ENCODE measurements at regions not wholly inside any gene's neighbourhood (a gene's known extent, or its start where the extent isn't known, plus 50 kb on each side); places are given as distances from the start of the nearest gene placed in this dataset.
"Not testable (repeated sequence)": the region's sequence is repeated elsewhere in the genome, so short reads cannot be mapped to it uniquely, and the experiment has no call there.

DNA sequence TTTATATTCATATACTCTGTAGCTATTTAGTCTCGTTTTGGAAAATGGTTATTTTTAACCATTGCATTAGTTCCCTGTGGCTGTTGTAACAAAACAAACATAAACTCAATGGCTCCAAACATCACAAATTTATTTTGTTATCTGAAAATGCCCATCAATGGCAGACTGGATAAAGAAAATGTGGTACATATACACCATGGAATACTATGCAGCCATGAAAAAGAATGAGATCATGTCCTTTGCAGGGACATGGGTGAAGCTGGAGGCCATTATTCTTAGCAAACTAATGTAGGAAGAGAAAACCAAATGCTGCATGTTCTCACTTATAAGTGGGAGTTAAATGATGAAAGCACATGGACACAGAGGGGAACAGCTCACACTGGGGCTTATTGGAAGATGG is 938.7 kb downstream of the NLGN4X start:
- H3K4me1 Mint-ChIP-seq (ENCODE audit: low read depth); H3K4me3 Mint-ChIP-seq; H3K27ac Mint-ChIP-seq; intact Hi-C loops (cut with micrococcal nuclease); H3K27me3 Mint-ChIP-seq; H3K36me3 Mint-ChIP-seq (ENCODE audit: low read depth): not testable (repeated sequence)
- H3K9me3 Mint-ChIP-seq = peaks cover 10% of the 10 kb centered on the region

- intact Hi-C loops (cut with micrococcal nuclease) = no loop called here
- Mint-ChIP-seq H3K27ac (no peak overlapping the region), H3K36me3 (ENCODE audit: low read depth) (no peaks in the 10 kb centered on the region), H3K4me3 (no peak overlapping the region), H3K27me3 (no peaks in the 10 kb centered on the region), H3K4me1 (ENCODE audit: low read depth) (no peaks in the 10 kb centered on the region), H3K9me3 (peaks cover 19% of the 10 kb centered on the region)
Observed at GRCh38 chrX:5278908-5279307, 949.8 kb downstream of the NLGN4X start.

DNA sequence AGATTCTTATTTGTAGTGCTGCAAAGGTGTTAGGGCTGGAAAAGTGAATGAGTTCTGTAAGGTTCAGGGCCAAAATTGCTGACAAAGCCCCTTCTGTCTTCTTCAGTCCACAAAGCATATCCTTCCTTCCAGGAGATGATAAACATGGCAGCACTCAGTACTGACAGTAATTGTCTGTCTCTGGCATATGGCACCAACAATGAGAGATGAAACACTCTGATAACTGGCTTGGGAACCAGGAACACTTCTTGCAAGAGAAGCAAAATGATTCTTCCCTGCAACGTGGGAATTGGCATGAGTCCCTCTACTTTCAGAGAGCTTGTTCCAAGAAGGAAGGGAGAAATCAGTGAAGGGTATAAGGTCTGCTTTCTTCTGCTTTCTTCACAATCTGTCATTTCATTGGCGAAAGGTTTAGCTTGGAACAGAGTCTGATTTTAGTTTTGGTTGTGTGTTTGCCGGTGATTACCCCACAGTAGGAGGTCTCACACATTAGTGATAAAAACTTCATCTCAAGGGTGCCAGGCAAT is 963.3 kb downstream of the NLGN4X start:
- intact Hi-C loops (cut with micrococcal nuclease) = no loop called here
- Mint-ChIP-seq H3K4me1 (ENCODE audit: low read depth) (no peaks in the 10 kb centered on the region), H3K27me3 (no peaks in the 10 kb centered on the region), H3K36me3 (ENCODE audit: low read depth) (no peaks in the 10 kb centered on the region), H3K27ac (no peak overlapping the region), H3K9me3 (no peaks in the 10 kb centered on the region), H3K4me3 (no peak overlapping the region)

- no peak overlapping the region for H3K4me3 Mint-ChIP-seq
- H3K4me1 Mint-ChIP-seq (ENCODE audit: low read depth) = no peaks in the 10 kb centered on the region
- no peaks in the 10 kb centered on the region for H3K36me3 Mint-ChIP-seq (ENCODE audit: low read depth)
- H3K9me3 Mint-ChIP-seq = peaks cover 7% of the 10 kb centered on the region
- intact Hi-C loops (cut with micrococcal nuclease) = no loop called here
- H3K27ac Mint-ChIP-seq = no peak overlapping the region
- H3K27me3 Mint-ChIP-seq = no peaks in the 10 kb centered on the region
Observed at GRCh38 chrX:5250106-5250505, 978.6 kb downstream of the NLGN4X start.

GRCh38 chrX:5242091-5242790 is 986.4 kb downstream of the NLGN4X start:
- H3K4me3 Mint-ChIP-seq = no peak overlapping the region
- intact Hi-C loops (cut with micrococcal nuclease) = no loop called here
- H3K27me3 Mint-ChIP-seq = no peaks in the 10 kb centered on the region
- no peaks in the 10 kb centered on the region for H3K4me1 Mint-ChIP-seq (ENCODE audit: low read depth)
- H3K36me3 Mint-ChIP-seq (ENCODE audit: low read depth) = no peaks in the 10 kb centered on the region
- no peak overlapping the region for H3K27ac Mint-ChIP-seq
- H3K9me3 Mint-ChIP-seq = peaks cover 12% of the 10 kb centered on the region

GRCh38 chrX:5236749-5237148 is 991.9 kb downstream of the NLGN4X start:
- Mint-ChIP-seq H3K4me1 (ENCODE audit: low read depth) (no peaks in the 10 kb centered on the region), H3K9me3 (peaks cover 20% of the 10 kb centered on the region), H3K36me3 (ENCODE audit: low read depth) (no peaks in the 10 kb centered on the region), H3K27me3 (no peaks in the 10 kb centered on the region), H3K27ac (no peak overlapping the region), H3K4me3 (no peak overlapping the region)
- intact Hi-C loops (cut with micrococcal nuclease) = no loop called here

- intact Hi-C loops (cut with micrococcal nuclease) = no loop called here
- no peak overlapping the region for H3K27ac Mint-ChIP-seq
- H3K36me3 Mint-ChIP-seq (ENCODE audit: low read depth) = no peaks in the 10 kb centered on the region
- no peak overlapping the region for H3K4me3 Mint-ChIP-seq
- H3K9me3 Mint-ChIP-seq = peaks cover 20% of the 10 kb centered on the region
- no peaks in the 10 kb centered on the region for H3K27me3 Mint-ChIP-seq
- H3K4me1 Mint-ChIP-seq (ENCODE audit: low read depth) = no peaks in the 10 kb centered on the region
Observed at GRCh38 chrX:5236096-5236495, 992.6 kb downstream of the NLGN4X start.

- intact Hi-C loops (cut with micrococcal nuclease) = no loop called here
- Mint-ChIP-seq H3K4me1 (ENCODE audit: low read depth) (no peaks in the 10 kb centered on the region), H3K27me3 (no peaks in the 10 kb centered on the region), H3K9me3 (peaks cover 20% of the 10 kb centered on the region), H3K36me3 (ENCODE audit: low read depth) (no peaks in the 10 kb centered on the region), H3K4me3 (no peak overlapping the region), H3K27ac (no peak overlapping the region)
Observed at GRCh38 chrX:5233830-5234229, 994.8 kb downstream of the NLGN4X start.

DNA sequence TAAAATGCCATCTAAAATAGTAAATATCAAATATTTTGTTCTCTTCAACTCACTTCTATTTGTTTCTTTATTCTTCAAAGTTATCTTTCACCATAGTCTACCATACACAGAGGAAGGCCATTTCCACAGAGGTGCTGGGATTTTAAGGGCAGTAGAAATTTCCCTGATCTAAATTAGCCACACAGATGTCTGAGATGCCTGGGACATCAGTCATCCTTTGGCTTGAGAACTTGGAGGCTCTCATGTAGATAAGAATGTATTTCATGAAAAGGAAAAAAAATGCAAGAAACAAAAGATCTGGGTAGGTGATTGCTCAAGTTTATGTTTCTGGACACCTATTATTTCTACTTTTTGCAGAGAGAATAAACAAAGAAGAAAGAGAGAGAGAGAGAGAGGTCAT is 1008.2 kb downstream of the NLGN4X start:
- Mint-ChIP-seq H3K27me3 (no peaks in the 10 kb centered on the region), H3K9me3 (peaks cover 15% of the 10 kb centered on the region), H3K27ac (no peak overlapping the region), H3K4me1 (ENCODE audit: low read depth) (no peaks in the 10 kb centered on the region), H3K36me3 (ENCODE audit: low read depth) (no peaks in the 10 kb centered on the region), H3K4me3 (no peak overlapping the region)
- intact Hi-C loops (cut with micrococcal nuclease) = no loop called here

DNA sequence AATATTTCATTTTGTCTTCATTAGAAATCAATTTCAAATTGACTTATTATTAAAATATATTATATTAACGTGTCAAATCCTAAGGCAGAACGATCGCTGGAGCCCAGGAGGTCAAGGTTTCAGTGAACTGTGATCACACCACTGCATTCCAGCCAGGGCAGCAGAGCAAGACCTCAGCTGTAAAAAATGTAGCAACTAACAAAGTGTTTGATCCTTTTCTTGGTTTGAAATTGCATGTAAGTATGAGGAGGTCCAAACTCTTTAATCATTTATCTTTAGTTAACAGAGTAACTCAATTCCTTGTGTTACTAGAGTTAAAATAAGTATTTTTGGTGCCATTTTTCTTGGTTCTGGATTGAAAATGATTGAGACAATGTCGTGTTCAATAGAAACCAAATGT is 1033.9 kb downstream of the NLGN4X start:
- H3K4me3 Mint-ChIP-seq = no peak overlapping the region
- intact Hi-C loops (cut with micrococcal nuclease) = no loop called here
- no peaks in the 10 kb centered on the region for H3K9me3 Mint-ChIP-seq
- H3K27ac Mint-ChIP-seq = no peak overlapping the region
- no peaks in the 10 kb centered on the region for H3K27me3 Mint-ChIP-seq
- H3K4me1 Mint-ChIP-seq (ENCODE audit: low read depth) = no peaks in the 10 kb centered on the region
- H3K36me3 Mint-ChIP-seq (ENCODE audit: low read depth) = no peaks in the 10 kb centered on the region

DNA sequence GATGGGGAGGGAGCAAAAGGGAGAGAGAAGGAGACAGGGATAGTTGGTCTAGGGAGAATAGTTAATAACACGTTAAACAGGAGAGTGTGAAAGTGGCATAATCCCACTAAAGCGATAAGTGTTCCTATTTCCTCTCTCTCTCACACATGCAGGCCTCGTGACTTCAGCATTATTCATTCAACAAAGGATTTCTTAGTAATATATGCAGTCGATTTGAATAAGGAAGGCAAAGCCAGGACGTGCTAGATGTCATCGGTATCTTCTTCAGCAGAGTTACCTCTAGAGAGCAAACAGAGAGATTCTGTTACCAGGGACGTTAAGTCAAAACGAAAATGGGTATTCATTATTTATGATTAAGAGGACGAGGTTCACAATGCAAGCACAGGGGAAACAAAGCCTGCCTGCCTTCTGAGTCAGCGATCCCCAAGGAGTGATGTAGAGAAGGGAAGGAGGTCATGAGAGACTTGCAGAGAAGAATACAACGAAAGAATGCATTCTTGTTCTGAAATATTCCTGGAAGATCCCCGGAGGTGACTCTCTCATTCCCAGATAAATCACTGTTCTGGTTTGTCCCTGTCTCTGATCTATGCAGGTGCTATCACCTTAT is 1048.4 kb downstream of the NLGN4X start:
- Mint-ChIP-seq H3K9me3 (peaks cover 9% of the 10 kb centered on the region), H3K4me3 (no peak overlapping the region), H3K27ac (no peak overlapping the region), H3K36me3 (ENCODE audit: low read depth) (no peaks in the 10 kb centered on the region), H3K27me3 (no peaks in the 10 kb centered on the region), H3K4me1 (ENCODE audit: low read depth) (no peaks in the 10 kb centered on the region)
- intact Hi-C loops (cut with micrococcal nuclease) = no loop called here

DNA sequence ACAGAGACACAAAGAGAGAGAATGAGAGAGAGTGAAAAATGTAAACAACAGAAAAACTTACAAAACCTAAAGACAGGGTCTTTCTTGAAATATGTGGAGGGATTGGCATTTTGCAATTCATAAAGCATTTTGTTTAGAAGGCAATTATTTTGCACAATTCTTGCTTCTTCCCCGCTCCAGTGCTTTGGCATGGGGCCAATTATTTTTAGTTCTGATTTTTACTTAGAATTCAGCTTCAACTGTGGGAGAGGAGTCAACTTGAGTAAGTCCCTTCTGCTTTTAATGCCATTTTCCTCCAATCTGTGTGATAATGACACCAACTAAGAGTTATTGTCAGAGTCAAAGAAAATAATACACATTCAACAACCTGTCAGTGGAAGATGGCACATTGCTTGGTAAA is 1051.9 kb downstream of the NLGN4X start:
- H3K36me3 Mint-ChIP-seq (ENCODE audit: low read depth) = no peaks in the 10 kb centered on the region
- H3K4me1 Mint-ChIP-seq (ENCODE audit: low read depth) = no peaks in the 10 kb centered on the region
- intact Hi-C loops (cut with micrococcal nuclease) = no loop called here
- H3K27ac Mint-ChIP-seq = no peak overlapping the region
- H3K27me3 Mint-ChIP-seq = no peaks in the 10 kb centered on the region
- H3K4me3 Mint-ChIP-seq = no peak overlapping the region
- no peaks in the 10 kb centered on the region for H3K9me3 Mint-ChIP-seq

GRCh38 chrX:5163663-5164062 is 1065.0 kb downstream of the NLGN4X start:
- Mint-ChIP-seq H3K9me3 (no peaks in the 10 kb centered on the region), H3K27ac (no peak overlapping the region), H3K4me1 (ENCODE audit: low read depth) (no peaks in the 10 kb centered on the region), H3K27me3 (no peaks in the 10 kb centered on the region), H3K36me3 (ENCODE audit: low read depth) (no peaks in the 10 kb centered on the region), H3K4me3 (no peak overlapping the region)
- intact Hi-C loops (cut with micrococcal nuclease) = no loop called here

GRCh38 chrX:5155301-5155700 is 1073.4 kb downstream of the NLGN4X start:
- H3K27me3 Mint-ChIP-seq = no peaks in the 10 kb centered on the region
- H3K27ac Mint-ChIP-seq = no peak overlapping the region
- intact Hi-C loops (cut with micrococcal nuclease) = no loop called here
- H3K36me3 Mint-ChIP-seq (ENCODE audit: low read depth) = no peaks in the 10 kb centered on the region
- H3K4me3 Mint-ChIP-seq = no peak overlapping the region
- H3K9me3 Mint-ChIP-seq = no peaks in the 10 kb centered on the region
- no peaks in the 10 kb centered on the region for H3K4me1 Mint-ChIP-seq (ENCODE audit: low read depth)

GRCh38 chrX:5145957-5146356 is 1082.7 kb downstream of the NLGN4X start:
- Mint-ChIP-seq H3K27ac (no peak overlapping the region), H3K4me3 (no peak overlapping the region), H3K27me3 (no peaks in the 10 kb centered on the region), H3K36me3 (ENCODE audit: low read depth) (no peaks in the 10 kb centered on the region), H3K9me3 (no peaks in the 10 kb centered on the region), H3K4me1 (ENCODE audit: low read depth) (no peaks in the 10 kb centered on the region)
- intact Hi-C loops (cut with micrococcal nuclease) = no loop called here
